Duodenal mucosa (tissue), 2 donors: ENCODE measurements at regions not wholly inside any gene's neighbourhood (a gene's known extent, or its start where the extent isn't known, plus 50 kb on each side); places are given as distances from the start of the nearest gene placed in this dataset.
"Not testable (repeated sequence)": the region's sequence is repeated elsewhere in the genome, so short reads cannot be mapped to it uniquely, and the experiment has no call there.

Experiments used
- H3K27ac ChIP-seq: one replicate; pipeline ENCODE4 v1.7.0; 2013; ENCODE audit warnings: low read depth, low read length
- H3K27me3 ChIP-seq, 2 donors: one replicate each; pipeline ENCODE4 v1.7.0; 2013; ENCODE audit warnings: low read length in 2 of 2, control low read depth in 1 of 2; ENCODE audit not compliant: insufficient read depth in 2 of 2, control insufficient read depth in 1 of 2
- H3K36me3 ChIP-seq, 2 donors: one replicate each; pipeline ENCODE4 v1.7.0; 2013; ENCODE audit warnings: low read length in 2 of 2, control low read depth in 1 of 2; ENCODE audit not compliant: insufficient read depth in 2 of 2, control insufficient read depth in 1 of 2
- H3K4me1 ChIP-seq, 2 donors: one replicate each; pipeline ENCODE4 v1.7.0; 2013; ENCODE audit warnings: low read length in 2 of 2, control low read depth in 1 of 2; ENCODE audit not compliant: insufficient read depth in 2 of 2, control insufficient read depth in 1 of 2
- H3K4me3 ChIP-seq, 2 donors: one replicate each; pipeline ENCODE4 v1.7.0; 2013; ENCODE audit warnings: low read length in 2 of 2, low read depth in 1 of 2
- H3K9ac ChIP-seq, 2 donors: one replicate each; pipeline ENCODE4 v1.7.0; 2013; ENCODE audit warnings: low read length in 2 of 2, low read depth in 1 of 2
- H3K9me3 ChIP-seq, 2 donors: one replicate each; pipeline ENCODE4 v1.7.0; 2013; ENCODE audit warnings: low read length in 2 of 2, control low read depth in 1 of 2; ENCODE audit not compliant: control insufficient read depth in 1 of 2

DNA sequence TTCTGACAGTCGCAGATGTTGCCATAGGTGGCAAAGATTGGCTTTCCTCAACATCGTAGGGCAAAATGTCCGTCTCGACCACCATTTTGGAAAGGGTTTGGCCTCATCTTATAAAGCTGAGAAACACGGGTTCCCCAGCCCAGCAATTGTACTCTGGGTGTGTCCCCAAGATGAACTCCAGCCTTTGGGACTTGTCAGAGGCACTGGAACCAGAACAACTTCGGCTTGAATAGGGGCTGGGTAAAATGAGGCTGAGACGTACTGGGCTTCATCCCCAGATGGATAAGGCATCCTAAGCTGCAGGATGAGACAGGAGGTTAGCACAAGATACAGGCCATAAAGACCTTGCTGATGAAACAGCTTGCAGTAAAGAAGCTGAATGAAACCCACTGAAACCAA lies 151.9 kb downstream of the CRLF2 start:
- no peak overlapping the region for H3K4me3 ChIP-seq
- no peaks in the 10 kb centered on the region for H3K27me3 ChIP-seq
- H3K27ac ChIP-seq, result no peak overlapping the region
- no peaks in the 10 kb centered on the region for H3K4me1 ChIP-seq
- H3K9ac ChIP-seq, result no peak overlapping the region
- H3K9me3 ChIP-seq, result peaks cover 28 to 36% of the 10 kb centered on the region in 2 donors
- no peaks in the 10 kb centered on the region for H3K36me3 ChIP-seq

DNA sequence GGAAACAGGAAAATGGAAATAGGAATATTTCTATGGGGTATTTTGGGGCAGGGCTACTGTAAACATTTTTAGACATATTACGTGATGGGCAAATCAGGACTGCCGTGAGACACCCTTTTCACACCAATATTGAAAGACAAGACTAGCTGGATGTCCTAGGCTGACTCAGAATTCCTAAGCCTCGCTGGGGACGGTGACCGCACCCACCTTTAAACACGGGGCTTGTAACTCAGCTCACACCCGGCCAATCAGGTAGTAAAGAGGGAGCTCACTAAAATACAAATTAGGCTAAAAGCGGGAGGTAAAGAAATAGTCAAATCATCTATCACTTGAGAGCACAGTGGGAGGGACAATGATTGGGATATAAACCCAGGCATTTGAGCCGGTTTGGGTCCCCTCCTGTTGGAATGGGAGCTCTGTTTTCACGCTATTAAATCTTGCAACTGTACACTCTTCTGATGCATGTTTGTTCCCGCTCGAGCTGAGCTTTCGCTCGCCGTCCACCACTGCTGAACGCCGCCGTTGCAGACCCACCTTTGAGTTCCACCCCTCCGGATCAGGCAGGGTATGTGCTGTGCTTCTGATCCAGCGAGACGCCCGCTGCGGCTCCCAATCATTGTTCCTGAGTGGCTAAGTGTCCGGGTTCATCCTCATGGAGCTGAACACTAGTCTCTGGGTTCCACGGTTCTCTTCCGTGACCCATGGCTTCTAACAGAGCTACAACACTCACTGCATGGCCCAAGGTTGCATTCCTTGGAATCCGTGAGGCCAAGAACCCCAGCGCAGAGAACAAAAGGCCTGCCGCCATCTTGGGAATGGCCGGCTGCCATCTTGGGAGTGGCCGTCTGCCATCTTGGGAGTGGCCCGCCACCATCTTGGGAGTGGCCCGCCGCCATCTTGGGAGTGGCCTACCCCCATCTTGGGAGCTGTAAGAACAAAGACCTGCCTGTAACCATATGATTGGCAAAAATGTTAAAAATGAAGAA lies 152.6 kb downstream of the CRLF2 start:
- Histone ChIP-seq H3K27me3 (no peaks in the 10 kb centered on the region), H3K36me3 (no peaks in the 10 kb centered on the region), H3K27ac (no peak overlapping the region), H3K9me3 (peaks cover 28 to 39% of the 10 kb centered on the region in 2 donors), H3K4me1 (no peaks in the 10 kb centered on the region), H3K4me3 (no peak overlapping the region), H3K9ac (no peak overlapping the region)

DNA sequence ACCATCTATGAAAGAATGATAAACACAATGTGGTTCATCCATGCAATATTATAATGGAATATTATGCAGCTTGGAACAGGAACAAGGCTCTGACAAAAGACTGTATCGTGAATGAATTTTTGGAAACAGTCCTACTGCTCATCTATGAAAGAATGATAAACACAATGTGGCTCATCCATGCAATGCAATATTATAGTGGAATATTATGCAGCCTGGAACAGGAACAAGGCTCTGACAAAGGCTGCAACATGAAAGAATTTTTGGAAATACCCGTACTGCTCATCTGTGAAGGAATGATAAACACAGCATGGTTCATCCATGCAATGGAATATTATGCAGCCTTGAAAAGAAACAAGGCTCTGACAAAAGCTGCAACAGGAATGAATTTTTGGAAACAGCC lies 158.8 kb downstream of the CRLF2 start:
- H3K27me3 ChIP-seq, H3K36me3 ChIP-seq, H3K27ac ChIP-seq, H3K9ac ChIP-seq, H3K4me1 ChIP-seq, H3K4me3 ChIP-seq: not testable (repeated sequence)
- peaks cover 36 to 43% of the 10 kb centered on the region in 2 donors for H3K9me3 ChIP-seq

DNA sequence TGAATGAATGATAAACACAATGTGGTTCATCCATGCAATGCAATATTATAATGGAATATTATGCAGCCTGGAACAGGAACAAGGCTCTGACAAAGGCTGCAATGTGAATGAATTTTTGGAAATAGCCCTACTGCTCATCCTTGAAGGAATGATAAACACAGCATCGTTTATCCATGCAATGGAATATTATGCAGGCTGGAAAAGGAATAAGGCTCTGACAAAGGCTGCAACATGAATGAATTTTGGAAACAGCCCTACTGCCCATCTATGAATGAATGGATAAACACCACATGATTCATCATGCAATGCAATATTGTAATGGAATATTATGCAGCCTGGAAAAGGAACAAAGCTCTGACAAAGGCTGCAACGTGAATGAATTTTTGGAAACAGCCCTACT lies 159.4 kb downstream of the CRLF2 start:
- peaks cover 36 to 38% of the 10 kb centered on the region in 2 donors for H3K9me3 ChIP-seq

DNA sequence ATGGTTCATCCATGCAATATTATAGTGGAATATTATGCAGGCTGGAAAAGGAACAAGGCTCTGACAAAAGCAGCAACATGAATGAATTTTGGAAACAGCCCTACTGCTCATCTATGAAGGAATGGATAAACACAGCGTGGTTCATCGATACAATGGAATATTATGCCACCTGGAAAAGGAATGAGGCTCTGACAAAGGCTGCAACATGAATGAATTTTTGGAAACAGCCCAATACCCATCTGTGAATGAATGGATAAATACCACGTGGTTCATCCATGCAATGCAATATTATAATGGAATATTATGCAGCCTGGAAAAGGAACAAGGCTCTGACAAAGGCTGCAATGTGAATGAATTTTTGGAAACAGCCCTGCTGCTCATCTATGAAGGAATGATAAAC lies 160.4 kb downstream of the CRLF2 start:
- peak overlapping the region in 1 of 2 donors; percentile 16 for H3K4me3 ChIP-seq
- H3K27ac ChIP-seq, result no peak overlapping the region
- peaks cover 31 to 34% of the 10 kb centered on the region in 2 donors for H3K9me3 ChIP-seq
- H3K9ac ChIP-seq, result no peak overlapping the region
- H3K27me3 ChIP-seq, result no peaks in the 10 kb centered on the region
- H3K36me3 ChIP-seq, result no peaks in the 10 kb centered on the region
- no peaks in the 10 kb centered on the region for H3K4me1 ChIP-seq

More for the DNA sequence above, 159.4 kb downstream of the CRLF2 start:
- H3K9ac ChIP-seq, result no peak overlapping the region
- H3K27ac ChIP-seq, result no peak overlapping the region
- no peaks in the 10 kb centered on the region for H3K36me3 ChIP-seq
- no peaks in the 10 kb centered on the region for H3K27me3 ChIP-seq
- no peak overlapping the region for H3K4me3 ChIP-seq
- no peaks in the 10 kb centered on the region for H3K4me1 ChIP-seq

DNA sequence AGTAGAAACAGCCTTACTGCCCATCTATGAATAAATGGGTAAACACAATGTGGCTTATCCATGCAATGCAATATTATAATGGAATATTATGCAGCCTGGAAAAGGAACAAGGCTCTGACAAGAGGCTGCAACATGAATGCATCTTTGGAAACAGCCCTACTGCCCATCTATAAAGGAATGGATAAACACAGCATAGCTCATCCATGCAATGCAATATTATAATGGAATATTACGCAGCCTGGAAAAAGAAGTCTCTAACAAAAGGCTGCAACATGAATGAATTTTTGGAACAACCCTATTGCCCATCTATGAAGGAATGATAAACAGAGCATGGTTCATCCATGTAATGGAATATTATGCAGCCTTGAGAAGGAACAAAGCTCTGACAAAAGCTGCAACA lies 161.0 kb downstream of the CRLF2 start:
- no peaks in the 10 kb centered on the region for H3K36me3 ChIP-seq
- H3K4me3 ChIP-seq, result no peak overlapping the region
- peaks cover 31% of the 10 kb centered on the region in 2 donors for H3K9me3 ChIP-seq
- H3K4me1 ChIP-seq, result no peaks in the 10 kb centered on the region
- H3K9ac ChIP-seq, result no peak overlapping the region
- H3K27ac ChIP-seq, result no peak overlapping the region
- no peaks in the 10 kb centered on the region for H3K27me3 ChIP-seq

DNA sequence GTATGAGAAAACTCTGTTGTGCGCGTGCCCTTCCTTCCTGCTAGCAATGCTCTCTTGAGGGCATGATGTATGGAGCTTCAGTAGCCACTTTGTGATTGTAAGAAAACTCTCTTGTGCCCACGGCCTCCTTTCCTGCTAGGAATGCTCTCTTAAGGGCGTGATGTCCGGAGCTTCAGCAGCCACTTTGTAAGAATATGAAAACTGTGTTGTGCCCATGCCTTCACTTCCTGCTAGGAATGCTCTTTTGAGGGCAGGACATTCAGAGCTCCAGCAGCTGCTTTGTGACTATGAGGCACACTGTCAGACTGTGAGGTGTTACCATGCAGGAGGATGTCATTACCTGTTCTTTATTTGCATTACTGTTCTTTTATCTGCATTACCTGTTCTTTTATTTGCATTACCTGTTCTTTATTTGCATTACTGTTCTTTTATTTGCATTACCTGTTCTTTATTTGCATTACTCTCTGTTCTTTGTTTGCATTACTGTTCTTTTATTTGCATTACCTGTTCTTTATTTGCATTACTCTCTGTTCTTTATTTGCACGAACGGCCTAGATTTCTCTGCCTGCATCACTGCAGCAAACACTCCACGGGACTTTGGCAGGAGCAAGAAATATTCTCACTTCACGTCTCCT lies 166.7 kb downstream of the CRLF2 start:
- Histone ChIP-seq H3K9me3 (peaks cover 16 to 18% of the 10 kb centered on the region in 2 donors), H3K27ac (no peak overlapping the region), H3K27me3 (no peaks in the 10 kb centered on the region), H3K9ac (no peak overlapping the region), H3K4me3 (no peak overlapping the region), H3K4me1 (no peaks in the 10 kb centered on the region), H3K36me3 (no peaks in the 10 kb centered on the region)

DNA sequence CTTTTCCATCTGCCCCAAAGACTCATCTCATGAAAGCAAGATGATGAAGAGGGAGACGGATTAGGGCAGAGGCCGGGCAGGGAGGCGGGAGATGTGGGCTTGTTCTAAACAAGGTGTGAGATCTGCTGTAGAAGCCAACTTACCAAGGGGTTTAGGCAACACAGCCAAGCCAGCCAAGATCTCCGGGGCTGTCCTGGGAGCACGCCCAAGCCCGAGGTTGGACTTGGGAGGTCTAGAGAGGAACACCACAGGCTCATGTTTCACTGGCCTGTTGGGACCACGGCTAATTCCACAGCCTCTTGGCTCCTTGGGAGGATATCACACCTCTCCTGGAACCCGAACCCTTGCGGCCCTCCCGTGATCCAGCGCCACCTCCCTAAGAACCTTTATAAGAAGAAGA lies 171.4 kb downstream of the CRLF2 start:
- Histone ChIP-seq H3K36me3 (no peaks in the 10 kb centered on the region), H3K4me3 (no peak overlapping the region), H3K9me3 (peaks cover 24 to 41% of the 10 kb centered on the region in 2 donors), H3K9ac (no peak overlapping the region), H3K27me3 (no peaks in the 10 kb centered on the region), H3K27ac (no peak overlapping the region), H3K4me1 (no peaks in the 10 kb centered on the region)

DNA sequence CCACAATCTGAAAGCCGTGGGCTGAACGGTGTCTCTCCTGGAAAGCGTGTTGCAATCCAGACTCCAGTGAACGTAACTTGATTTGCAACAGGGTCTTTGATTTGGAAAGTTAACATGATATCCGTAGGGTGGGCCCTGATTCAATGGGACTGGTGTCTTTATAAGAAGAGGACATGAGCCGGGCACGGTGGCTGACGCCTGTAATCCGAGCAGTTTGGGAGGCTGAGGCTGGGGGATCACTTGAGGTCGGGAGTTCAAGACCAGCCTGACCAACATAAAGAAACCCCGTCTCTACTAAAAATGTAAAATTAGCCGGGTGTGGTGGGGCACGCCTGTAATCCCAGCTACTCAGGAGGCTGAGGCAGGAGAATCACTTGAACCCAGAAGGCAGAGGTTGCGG lies 176.5 kb downstream of the CRLF2 start:
- H3K9ac ChIP-seq, H3K27me3 ChIP-seq, H3K4me3 ChIP-seq, H3K4me1 ChIP-seq, H3K27ac ChIP-seq, H3K36me3 ChIP-seq: not testable (repeated sequence)
- peaks cover 17 to 28% of the 10 kb centered on the region in 2 donors for H3K9me3 ChIP-seq

DNA sequence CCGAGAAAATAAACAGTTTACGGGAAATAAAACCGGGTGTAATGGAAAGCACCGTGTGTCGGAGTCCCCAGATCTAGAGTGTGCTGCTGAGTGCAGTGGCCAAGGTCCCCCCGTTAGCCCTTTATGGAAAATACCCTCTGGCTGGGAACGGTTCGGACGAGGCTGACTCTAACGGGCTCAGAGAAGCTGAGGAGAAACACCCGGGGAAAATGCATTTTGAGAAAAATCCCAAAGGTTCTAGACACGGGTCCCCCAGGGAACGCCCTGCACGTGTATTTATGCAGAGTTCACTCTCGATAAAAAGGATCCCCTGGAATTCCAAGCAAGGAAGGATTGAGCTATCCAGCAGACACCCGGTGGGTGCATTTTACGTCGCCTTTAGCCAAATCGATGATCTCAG lies 177.2 kb downstream of the CRLF2 start:
- Histone ChIP-seq H3K27ac (no peak overlapping the region), H3K4me3 (no peak overlapping the region), H3K27me3 (no peaks in the 10 kb centered on the region), H3K9me3 (peaks cover 16 to 20% of the 10 kb centered on the region in 2 donors), H3K36me3 (no peaks in the 10 kb centered on the region), H3K4me1 (no peaks in the 10 kb centered on the region), H3K9ac (no peak overlapping the region)
